ENCODE measurements at regions not wholly inside any gene's neighbourhood (a gene's known extent, or its start where the extent isn't known, plus 50 kb on each side); places are given as distances from the start of the nearest gene placed in this dataset.
"Not testable (repeated sequence)": the region's sequence is repeated elsewhere in the genome, so short reads cannot be mapped to it uniquely, and the experiment has no call there.

- TF ChIP-seq CTCF, POLR2A (IDR thresholded peaks at IDR 0.05): not testable (repeated sequence)
Observed at GRCh38 chr15:31709479-31709878, 320.8 kb upstream of the CHRNA7 start.

Data from transverse colon (tissue), 3 donors.